GM21526 (cell line): ENCODE measurements at regions not wholly inside any gene's neighbourhood (a gene's known extent, or its start where the extent isn't known, plus 50 kb on each side); places are given as distances from the start of the nearest gene placed in this dataset.

ENCODE experiments used
- ATAC-seq: cut with Tn5 transposase; IDR thresholded peaks from one replicate; pipeline ENCODE4 v1.9.1; 2021; ENCODE audit warnings: moderate library complexity; ENCODE audit not compliant: unreplicated experiment, low FRiP score

DNA sequence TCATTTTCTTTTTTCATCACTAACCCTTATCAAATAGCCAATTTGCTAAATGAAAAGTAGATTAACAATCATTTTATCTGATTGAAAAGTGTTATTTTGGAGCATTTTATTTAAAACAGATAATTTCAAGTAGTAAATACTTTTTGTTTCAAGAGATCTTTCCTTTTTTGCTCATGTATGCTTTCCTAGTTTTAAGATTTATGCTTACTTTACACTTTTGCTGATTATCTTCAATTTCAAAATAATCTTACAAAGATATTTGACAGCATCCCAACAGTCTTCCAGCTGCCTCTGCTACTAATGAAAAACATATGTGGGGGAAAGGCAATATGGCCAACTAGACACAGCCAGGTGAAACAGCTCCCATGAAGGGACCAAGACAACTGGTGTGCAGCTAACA, 1027.3 kb upstream of the CDH9 start:
- no peak for ATAC-seq

DNA sequence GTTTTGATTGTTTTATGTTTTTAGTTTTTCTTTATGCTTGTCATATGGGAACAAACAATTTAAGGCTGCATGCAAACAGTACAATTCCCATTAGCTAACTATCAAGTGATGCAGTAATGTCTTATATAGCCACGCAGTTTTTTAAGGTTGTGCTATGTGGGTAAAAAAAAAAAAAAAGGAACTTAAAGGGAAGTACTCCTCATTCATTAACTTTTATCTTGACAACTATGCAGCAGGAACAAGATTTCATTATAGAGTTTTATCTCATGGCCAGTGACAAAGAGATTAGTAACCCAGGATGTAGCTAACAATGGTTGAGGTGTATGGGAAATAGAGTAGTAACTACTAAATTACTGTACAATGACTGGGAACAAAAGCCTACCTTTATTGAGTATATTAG, 1008.2 kb upstream of the CDH9 start:
- ATAC-seq = no peak

DNA sequence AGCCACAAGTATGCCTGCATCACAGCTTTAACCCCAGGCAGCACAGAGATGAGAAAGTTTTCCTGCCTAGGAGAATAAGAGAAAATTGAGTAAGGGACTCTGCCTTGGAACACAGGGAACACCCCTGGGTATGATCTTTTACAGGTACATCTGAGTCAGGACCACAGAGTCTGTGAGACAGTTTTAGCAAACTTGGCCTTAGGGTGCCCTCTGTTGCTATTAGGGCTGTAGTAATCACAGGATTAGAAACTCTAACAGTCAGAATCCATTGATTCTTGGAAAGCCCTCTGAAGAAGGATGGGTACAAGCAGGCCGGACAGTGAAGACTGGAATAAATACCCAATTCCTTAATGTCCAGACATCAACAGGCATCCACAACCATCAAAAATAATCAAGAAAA, 989.5 kb upstream of the CDH9 start:
- ATAC-seq = no peak

DNA sequence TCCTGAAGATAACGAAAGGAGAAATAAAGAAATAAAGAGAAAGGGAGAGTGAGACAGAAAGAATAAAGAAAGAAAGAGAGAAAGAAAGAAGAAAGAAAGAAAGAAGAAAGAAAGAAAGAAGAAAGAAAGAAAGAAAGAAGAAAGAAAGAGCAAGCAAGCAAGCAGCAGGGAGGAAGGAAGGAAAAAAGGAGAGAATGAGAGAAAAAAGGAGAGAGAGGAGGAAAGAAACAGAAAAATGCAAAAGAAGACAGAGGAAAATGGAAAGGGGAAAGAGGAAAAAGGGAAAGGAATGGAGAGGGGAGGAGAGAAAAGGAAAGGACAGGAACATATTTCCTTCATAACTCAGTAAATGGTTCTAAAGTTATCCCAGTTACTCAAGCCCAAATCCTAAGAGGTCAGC, 978.8 kb upstream of the CDH9 start:
- ATAC-seq = no peak

DNA sequence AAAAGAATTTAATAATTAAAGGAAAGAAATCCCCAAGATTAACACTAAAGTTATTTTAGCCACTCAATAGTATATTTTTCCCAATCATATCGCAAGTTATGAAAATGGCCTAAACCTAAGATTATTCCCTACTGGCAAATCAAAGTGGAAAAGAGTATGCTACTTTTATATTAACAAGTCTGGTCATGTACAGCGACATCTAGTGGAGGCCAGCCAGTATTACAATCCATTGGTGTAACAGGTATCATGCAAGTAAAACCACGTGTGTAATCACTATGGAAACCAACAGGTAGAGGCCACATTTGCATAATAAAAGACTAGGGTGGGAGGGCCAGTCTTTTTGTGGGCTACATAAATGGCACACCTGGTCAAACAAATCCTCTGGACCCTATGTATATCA, 976.4 kb upstream of the CDH9 start:
- ATAC-seq = no peak

DNA sequence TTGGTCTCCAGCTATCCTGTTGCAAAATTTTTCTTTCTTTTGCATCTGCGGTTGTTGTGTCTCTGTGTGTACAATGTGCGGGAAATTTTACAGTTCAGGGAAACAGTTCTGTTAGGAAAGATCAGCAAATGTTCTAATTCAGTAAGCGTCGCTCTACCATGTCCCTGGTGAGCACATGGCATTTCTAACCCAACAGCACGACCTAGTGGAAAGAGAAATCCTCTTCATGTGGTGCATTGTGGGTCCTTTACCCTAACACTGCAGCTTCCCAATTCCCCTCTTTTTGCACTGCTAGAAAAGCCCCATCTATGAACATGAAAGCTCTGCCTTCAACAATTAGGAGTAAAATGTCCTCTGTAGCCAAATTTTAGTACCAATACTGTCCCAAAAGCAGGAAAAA, 974.2 kb upstream of the CDH9 start:
- no peak for ATAC-seq

DNA sequence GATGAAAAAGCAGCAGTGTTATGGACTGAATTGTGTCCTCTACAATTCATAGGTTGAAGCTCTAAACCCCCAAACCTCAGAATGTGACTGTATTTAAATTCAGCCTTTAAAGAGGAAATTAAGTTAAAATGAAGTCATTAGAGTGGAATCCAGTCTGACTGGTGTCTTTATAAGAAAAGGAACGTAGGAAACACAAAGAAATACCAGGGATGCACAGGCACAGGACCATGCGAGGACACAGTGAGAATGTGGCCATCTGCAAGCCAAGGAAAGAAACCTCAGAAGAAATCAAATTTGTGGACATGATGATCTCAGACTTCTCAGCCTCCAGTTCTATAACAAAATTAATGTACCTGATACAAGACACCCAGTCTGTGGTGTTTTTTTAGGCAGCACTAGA, 971.2 kb upstream of the CDH9 start:
- ATAC-seq = no peak

DNA sequence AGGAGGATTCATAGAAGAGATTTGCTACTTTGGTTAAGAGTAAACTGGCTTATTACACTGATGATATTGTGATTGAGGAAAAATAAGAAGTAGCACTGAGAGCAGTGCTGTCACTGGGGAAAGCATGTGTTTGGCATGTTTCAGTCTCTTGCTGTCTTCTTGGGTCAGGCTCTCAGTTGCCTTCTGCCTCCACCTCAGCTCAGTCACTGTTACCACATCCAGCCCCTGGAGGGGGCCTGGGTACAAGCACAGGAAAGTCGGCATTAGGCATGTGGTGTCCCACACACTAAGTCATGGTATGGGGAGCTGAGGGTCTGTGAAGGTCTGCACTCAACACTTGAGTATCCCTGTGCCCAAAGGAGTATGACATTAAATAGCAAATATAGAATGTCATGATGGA, 958.3 kb upstream of the CDH9 start:
- ATAC-seq = no peak

DNA sequence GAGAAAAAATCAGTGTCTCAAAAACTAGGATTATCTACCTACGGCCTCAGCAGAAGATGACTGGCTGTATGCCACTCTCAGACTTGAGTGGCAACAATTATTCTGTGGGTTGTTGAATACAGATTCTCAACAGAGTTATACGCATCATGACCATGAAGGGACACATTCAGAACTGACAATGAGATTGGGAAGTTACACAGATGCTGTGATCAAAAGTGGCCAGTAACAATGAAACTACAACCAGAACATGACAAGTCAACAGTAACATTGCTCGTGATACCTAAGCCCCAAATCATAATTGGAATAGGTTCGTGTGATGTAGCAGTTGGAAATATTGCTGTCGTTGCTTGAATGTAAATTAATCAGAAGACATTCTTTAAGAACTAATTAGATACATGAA, 957.5 kb upstream of the CDH9 start:
- no peak for ATAC-seq

DNA sequence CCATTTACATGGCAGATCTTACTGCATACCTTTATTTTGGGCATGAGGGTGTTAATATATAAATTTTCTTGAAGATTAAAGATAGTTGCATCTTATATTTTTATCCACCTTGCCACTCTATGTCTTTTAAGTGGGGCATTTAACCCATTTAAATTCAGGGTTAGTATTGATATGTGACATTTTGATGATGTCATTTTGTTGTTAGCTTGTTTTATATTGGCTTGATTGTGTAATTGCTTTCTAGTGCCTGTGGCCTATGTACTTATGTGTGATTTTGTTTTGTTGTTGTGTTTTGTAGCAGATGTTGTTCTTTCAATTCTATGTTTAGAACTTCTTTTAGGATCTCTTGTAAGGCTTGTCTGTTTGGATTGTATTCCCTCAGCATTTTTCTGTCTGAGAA, 939.9 kb upstream of the CDH9 start:
- no peak for ATAC-seq

DNA sequence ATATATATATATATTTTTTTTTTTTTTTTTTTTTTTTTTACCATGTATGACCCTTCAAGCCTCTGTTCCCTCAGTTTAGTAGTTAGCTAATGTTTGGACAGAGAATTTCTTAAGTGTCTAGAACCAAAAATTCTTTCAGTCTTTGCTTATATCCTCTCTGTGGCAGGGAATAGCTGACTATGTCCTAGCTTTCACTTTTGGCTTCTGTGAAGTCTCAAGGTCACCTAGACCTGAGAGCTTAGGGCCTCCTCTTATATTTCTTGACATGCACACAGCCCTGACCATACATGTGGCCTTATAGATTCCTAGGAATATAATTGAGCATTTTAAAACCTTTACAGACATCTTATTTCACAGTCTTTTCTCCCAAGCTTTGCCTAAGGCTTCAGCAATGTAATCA, 930.8 kb upstream of the CDH9 start:
- no peak for ATAC-seq

DNA sequence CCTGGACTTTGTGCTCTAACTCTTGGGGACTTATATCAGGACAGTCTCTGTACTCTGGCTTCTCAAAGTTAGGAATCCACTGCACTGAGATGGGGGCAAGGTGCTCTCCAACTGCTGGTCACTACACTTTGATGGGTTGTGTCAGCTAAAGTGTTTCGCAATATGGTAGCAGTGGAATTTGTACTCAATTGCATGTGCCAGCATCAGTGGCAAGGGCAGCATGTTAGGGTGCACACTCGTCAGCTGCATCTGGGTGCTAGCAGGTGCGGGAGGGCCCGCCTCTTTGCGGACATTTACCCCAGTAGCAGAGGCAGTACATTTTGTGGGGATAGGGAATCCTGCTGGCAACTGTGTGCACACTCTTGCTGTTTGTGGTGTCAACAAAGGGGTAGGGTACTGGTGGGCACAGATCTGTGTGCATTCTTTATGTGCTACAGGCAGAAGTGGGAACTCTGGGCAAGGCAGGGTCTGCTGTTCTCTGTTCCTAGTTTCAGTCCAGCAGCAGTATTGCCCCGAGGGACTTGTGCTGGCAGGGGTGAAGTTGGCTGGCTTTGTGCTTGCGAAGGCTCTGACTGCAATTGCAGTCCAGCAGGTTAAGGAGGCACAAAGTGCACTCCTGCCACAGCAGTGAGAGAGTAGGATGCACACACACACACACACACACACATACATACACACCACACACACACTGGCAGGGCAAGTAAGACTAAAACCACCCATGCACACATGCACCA, 924.8 kb upstream of the CDH9 start:
- ATAC-seq = no peak

DNA sequence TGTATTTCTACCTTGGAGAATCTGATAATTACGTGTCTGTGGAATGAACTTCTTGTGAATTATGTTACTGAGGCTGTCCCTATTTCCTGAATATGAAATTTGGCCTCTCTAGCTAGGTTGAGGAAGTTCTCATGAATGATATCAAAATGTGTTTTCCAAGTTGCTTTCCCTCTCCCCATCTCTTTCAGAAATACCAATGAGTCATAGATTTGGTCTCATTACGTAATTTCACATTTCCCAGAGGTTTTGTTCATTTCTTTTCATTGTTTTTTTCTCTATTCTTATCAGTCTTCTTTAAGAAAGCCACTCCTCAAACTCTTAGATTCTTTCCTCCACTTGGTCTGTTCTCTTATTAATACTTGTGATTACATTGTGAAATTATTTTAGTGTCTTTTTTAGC, 923.8 kb upstream of the CDH9 start:
- ATAC-seq = no peak

DNA sequence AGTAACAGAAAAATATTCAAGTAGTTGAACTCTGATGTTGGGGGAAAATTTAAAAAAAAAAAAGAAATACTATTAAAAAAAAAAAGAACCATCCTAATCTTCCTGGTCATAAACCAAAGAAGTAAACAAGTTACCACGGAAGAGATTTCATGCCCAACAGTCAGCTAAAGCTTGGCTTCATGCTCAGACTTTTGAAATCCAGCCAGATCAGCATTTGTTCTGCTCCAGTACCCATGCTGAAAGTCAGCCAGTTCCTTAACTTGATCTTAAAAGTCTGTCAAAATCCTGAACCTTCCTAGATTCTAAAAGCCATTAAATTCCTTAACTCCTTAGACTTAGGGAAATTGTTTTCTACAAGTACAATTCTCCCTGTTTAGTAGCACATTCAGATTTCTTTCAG, 908.7 kb upstream of the CDH9 start:
- ATAC-seq = no peak

DNA sequence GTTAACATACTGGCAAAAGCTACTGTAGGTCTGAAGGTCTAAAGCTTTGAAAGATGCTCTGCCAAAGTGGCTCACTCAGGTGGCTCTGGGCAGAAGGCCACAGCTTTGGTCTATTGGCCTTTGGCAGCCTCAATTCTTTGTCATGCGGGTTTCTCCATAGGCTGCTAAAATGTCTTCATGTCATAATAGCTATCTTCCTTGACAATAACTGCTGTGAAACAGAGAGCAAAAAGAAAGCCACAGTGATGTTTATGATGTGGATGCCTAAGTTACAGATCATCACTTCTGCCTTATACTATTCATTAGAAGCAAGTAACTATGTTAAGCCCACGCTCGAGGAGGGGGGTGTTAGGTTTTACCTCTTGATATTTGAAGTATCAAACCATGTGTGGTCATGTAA, 906.1 kb upstream of the CDH9 start:
- no peak for ATAC-seq

DNA sequence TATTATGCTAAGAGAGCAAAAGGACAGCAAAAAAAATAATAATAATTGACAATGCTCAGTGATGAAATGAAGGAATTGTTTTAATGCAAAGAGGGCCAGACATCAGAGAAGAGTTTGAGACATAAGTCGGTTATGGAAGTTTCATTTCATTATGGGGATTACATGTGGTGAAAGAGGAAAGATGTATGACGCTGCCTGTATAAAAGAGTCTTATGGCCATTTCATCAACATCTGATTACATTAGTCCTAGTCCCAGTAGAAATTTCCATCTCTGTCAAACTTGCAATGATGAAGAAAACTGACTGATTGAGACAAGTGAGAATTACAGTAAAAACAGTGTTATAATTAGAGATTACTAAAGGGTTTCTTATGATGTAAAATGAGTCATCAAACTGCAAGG, 900.6 kb upstream of the CDH9 start:
- ATAC-seq = no peak

DNA sequence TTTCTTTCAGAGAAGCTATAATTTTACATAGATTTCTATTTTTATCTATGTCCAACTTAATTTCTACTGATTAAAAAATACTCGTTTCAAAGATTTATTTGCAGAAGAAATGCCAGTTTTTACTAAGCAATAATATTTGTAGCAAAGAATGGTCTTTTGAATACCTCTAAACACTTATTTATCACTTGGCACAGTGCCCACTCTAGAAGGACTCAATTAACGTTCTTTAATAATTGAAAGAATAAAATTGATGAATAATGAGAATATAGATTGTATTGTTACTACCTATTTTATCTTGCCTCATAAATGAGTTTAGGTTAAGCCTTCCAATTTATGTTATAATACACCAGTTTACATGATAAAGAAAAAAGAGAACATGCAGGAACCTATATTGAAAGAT, 889.7 kb upstream of the CDH9 start:
- no peak for ATAC-seq

DNA sequence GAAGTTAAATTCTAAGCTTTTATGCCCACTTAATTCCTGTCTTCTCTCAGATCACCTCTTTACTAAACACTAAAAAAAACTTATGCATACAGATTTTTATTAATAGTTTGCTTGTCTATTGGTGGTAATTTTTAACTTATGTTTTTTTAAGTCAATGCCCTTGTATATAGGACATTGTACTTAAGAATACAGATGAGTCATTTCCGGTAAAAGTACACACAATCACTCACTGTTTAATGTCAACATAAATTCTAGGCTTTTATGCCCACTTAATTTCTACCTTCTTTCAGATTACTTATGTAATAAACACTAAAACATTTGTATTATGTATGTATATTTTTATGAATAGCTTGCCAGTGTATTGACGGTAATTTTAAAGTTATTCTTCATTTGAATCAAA, 872.8 kb upstream of the CDH9 start:
- ATAC-seq = no peak

DNA sequence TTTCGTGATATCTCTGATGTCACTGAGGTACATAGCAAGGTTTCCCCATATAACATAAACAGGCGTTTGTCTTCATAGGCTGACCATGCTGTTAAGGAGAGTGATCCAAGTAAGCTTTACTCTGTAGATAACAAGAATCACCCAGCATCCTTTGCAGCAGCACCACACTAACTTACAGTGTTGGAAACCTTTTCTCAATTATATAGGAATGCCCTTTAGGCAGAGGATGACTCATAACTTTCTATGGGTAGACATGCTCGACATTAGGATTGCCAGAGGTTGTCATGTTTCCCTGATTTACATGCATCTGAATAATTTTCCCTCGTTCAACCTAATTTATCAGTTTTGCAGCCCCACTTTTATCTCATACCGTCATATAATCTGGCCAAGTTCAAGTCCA, 870.0 kb upstream of the CDH9 start:
- ATAC-seq = no peak

DNA sequence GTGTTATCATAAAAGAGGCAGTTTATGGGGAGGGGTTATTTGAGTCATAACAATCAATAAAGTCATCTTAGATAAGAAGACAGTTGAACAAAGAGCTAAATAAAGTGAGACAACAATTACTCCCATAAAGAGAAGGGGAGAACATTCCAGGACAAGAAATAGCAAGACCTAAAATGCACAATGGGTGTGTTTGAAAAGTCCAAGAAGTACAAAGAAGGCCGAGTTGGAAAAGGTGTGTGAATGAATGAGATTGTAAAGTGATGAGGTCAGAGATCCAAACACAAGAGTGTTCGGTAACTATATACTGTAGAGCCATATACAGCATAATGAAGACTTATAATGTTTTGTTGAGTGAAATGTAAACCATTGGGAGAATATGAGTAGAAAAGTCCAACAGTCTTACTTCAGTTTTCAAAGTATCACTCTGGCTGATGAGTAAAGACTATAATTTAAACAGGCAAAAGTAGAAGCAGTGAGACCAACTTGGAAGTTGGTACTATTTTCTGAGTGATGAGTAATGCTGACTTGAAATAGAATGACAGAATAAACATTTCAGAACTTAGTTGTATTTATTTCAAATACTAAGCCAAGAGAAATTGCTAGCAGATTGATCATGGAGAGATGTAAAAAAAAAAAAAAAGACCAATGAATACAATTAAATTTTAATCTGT, 868.7 kb upstream of the CDH9 start:
- ATAC-seq = no peak

DNA sequence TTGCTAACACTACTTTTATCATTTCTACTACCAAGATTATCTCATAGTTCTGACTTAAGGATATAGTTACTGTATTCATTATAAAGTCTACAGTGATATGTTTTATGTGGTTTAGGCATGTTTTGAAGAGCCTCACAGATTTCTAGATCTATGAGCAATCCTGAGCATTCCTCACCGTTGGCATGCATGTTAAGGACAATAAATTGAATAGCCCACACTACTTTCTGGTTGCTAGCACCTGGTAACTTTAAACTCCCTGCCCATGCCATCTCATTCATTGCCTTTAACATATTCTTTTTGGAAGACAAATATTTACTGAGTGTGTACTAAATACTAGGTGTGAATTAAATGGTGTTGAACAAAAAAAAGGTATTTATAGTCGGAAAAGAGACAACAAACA, 868.1 kb upstream of the CDH9 start:
- ATAC-seq = no peak

DNA sequence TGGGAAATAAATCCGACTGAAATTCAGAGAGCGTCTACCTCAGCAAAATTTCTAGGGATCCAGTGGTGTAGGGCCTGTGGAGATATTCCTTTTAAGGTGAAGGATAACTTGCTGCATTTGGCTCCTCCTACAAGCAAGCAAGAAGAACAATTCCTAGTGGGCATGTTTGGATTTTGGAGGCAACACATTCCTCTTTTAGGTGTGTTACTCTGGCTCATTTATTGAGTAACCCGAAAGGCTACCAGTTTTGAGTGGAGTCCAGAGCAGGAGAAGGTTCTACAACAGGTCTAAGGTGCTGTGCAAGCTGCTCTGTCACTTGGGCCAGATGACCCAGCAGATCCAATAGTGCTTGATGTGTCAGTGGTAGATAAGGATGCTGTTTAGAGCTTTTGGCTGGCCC, 862.4 kb upstream of the CDH9 start:
- no peak for ATAC-seq

DNA sequence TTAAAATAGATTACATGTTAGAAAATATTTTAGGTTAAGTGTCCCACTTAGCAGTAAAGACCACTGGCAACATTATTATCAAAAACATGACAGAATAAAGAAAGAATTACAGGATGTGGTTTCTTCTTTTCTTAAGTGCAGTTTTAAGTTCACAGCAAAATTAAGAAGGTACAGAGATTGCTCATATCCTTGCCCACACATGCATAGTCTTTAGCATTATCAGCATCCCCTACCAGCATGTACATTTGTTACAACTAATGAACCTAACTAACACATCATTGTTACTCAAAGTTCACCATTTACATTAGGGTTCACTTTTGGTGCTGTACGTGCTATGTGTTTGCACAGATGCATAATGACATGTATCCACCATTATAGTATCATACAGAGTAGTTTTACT, 837.7 kb upstream of the CDH9 start:
- ATAC-seq = no peak
